Fibroblast of lung (primary cell): ENCODE measurements at regions not wholly inside any gene's neighbourhood (a gene's known extent, or its start where the extent isn't known, plus 50 kb on each side); places are given as distances from the start of the nearest gene placed in this dataset.

Experiments
- CTCF ChIP-seq, 2 donors: IDR thresholded peaks in 1 of 2; conservative IDR thresholded peaks in 1 of 2; 1 replicate in 1 of 2; 2 replicates in 1 of 2; pipeline ENCODE4 v1.5.1; 2011 to 2012; ENCODE audit warnings: low read length in 2 of 2, control low read depth in 1 of 2, inconsistent platforms in 1 of 2, low read depth in 1 of 2, mild to moderate bottlenecking in 1 of 2
- EZH2 ChIP-seq: IDR thresholded peaks from 2 replicates; pipeline ENCODE4 v1.5.1; 2012; ENCODE audit warnings: low read length, control low read depth, mild to moderate bottlenecking; ENCODE audit errors: missing control alignments

- no peak for TF ChIP-seq CTCF (conservative IDR thresholded peaks at IDR 0.05 in 1 of 2, IDR thresholded peaks at IDR 0.05 in 1 of 2; ENCODE audit: low read depth in 1 of 2, low read length in 2 of 2)
- TF ChIP-seq EZH2: no peak
These were observed 230.3 kb downstream of the MAP2K4 start for GRCh38 chr17:12250973-12251372.
